NCI-H1930 (cell line): ENCODE measurements at regions not wholly inside any gene's neighbourhood (a gene's known extent, or its start where the extent isn't known, plus 50 kb on each side); places are given as distances from the start of the nearest gene placed in this dataset.
"Not testable (repeated sequence)": the region's sequence is repeated elsewhere in the genome, so short reads cannot be mapped to it uniquely, and the experiment has no call there.

Experiments used
- DNase-seq, 2 experiments: peaks; one replicate each; lab custom pipeline; 2025; lab: John Stamatoyannopoulos, UW

DNA sequence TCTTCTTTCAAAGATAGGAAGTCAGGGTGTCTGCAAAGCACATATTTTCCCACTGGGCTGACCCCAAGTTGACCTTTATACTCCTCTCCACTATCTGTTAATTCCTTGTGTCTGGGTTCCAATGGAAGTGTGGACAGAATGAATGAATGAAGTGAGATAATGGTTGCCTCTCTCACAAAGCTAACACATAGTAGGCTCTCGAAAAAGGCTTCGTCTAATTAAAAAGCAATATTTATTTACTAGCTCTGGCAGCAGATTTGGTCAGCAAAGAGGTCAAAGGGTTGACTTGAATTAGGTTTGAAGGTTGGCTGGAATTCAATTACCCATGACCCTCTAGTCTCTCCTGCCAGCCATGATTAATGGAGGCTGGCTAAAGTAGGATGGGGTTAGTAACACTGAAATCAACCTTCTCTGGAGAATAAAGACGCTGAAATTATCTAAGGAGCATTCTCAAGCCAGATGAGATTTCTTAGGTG, 280.3 kb upstream of the KLF3 start:
- DNase-seq, result no peak

DNA sequence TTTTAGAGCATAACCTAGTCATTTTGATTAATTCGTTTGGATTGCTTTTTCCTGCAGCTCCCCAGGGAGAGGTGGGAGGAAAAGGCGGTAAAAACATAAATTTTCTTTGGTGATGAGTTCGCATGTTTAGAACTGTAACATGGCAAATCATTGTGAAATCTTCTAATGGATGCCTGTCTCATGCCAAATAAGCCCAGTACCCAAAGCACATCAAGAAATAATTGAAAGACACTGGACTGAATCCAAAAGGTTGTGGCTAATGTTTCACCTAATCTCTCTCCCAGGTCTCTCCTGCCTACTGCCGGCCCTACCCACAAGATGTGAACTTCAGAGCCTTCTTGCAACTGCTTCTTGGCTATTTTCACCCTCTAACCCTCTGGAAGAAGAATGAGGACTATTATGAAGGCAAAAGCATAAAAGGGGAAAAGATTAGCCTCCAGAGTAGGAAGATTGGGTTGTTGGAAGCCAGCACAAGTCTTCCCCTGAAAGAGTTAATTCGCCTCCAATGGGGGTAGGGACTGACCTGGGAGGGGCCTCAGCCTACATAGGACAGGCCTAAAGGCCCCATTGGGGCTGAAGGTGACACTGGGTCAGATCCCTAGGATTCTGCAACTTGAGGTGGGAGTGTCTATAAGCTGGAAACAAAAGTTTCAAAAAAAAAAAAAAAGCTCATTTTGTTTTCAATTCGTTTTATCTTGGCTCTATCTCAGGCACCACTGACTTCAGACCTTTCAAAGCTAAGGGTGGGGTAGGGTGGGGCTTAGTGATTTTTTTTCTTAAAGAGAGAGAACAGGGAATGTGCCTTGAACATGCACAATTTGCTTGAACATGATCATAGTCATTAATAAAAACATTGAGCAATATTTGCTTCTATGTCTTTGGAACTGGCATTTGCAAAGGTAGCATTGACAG, 278.6 kb upstream of the KLF3 start:
- DNase-seq, result no peak

DNA sequence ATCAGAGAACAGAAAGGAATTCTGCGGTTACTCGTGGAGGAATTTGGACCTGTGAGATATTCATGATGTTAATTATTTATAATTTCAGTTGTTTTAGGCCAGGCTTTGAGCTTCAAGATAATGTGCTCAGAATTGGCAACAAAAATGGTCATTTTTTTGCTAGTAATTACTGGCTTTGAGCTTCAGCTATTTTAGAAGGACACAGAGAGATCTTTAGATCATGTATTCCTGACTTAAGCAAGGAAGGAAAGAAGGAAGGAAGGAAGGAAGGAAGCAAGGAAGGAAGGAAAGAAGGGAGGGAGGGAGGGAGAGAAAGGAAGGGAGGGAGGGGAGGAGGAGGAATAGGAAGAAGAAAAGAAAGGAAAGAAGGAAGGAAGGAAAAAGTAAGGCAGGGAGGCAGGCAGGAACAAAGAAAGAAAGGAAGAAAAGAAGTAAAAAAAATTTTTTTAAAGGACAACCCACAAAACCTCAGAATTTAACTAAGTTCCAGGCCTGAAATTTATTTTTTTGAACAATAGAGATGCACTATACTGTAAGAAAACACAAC, 277.9 kb upstream of the KLF3 start:
- no peak for DNase-seq

DNA sequence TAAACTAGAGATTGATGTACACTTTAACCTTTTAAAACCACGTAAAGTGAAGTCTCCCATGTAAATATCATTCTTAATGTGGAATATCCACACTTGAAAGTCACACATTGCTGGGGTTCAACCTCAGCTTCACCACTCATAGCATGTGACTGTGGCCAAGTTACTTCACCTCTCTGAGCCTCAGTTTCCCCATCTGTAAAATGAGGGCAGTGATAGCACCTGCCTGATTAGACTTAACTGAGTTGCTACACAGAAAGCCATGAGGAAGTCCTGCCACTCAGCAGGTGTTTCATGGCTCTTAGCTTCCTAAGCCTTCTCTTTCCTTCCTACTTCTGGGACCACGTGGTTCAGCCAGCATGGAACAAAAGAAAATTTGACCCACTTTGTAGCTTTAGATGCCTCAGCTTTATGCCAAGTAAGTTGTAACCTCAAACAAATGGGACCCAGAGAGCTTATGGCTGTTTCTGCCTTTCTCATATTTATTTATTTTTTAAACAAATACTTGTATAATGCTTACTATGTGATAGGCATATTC, 277.3 kb upstream of the KLF3 start:
- no peak for DNase-seq

DNA sequence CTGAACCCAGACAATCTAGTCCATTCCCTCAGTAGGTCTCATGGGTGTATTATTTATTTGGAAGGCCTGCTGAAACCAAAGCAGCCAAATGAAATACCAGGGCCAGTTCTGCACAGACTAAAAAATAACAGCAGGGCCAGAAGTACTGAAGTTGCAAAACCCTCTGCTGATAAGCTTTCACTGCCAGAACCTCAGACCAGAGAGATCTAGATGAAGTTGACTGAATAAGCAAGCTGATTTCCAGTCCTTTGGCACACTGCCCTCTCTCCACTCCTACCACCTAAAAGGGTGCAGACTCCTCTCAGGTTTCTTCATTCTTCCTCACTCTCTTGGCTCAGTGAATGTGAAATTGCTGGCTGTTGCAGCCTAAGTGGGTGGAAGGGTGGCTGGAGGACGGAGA, 276.7 kb upstream of the KLF3 start:
- DNase-seq, result no peak

DNA sequence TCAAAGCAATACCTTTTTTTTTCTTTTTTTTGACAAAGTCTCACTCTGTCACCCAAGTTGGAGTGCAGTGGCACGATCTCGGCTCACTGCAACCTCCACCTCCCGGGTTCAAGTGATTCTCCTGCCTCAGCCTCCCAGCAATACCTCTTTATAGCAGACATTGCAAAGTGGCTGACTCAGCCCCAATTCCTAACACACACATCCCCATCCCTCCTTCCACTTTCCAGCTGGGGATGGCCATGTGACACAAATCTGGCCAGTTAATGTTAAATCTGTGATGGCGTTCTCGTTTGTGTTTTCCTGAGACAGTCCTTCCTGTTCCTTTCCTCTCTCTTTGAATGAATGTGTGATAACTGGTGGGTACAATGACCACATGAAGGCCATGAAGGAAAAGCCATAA, 276.2 kb upstream of the KLF3 start:
- DNase-seq, result no peak

DNA sequence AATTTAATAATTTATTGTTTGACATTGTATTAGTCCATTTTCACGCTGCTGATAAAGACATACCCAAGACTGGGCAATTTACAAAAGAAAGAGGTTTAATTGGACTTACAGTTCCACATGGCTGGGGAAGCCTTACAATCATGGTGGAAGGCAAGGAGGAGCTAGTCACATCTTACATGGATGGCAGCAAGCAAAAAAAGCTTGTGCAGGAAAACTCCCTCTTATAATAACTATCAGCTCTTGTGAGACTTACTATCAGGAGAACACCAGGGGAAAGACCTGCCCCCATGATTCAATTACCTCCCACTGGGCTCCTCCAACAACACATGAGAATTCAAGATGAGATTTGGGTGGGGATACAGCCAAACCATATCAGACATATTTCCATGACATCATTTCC, 275.1 kb upstream of the KLF3 start:
- not testable (repeated sequence) for DNase-seq

DNA sequence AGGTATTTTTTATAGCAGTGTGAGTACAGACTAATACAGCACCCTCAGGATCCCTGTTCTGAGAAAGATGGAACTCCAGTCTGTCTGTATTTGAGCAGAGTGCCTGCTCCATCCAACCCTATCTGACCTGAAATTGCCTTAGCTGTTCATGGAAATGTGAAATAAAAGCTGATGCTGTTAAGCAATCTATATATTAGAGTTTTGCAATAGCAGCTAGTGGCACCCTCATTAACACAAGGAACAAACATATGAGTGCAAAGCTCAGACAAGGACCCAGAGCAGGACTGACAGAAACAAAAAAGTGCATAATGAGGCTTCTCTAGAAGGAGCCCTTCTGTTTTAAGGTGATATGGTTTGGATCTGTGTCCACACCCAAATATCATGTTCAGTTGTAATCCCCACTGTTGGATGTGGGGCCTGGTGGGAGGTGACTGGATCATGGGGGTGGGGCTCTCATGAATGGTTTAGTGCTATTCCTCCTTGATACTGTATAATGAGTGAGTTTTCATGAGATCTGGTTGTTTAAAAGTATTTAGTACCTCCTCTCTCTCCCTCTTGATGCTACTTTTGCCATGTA, 272.9 kb upstream of the KLF3 start:
- DNase-seq, result no peak

DNA sequence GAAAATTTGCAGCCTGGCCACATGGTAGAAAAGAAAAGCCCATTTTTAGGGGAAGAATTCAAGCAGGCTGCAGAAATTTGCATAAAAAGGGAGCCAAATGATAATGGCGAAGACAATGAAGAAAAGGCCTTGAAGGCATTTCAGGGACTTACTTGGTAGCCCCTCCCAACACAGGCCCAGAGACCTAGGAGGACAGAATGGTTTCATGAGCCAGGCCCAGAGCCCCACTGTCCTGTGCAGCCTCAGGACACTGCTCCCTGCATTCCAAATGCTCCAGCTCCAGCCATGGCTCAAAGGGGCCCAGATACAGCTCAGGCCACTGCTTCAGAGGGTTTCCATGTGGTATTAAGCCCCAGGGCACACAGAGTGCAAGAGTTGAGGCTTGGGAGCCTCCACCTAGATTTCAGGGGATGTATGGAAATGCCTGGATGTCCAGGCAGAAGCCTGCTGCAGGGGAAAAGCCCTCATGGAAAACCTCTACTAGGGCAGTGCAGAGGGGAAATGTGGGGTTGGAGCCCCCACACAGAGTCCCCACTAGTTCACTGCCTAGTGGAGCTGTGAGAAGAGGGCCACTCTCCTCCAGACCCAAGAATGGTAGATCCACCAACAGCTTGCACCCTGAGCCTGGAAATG, 271.7 kb upstream of the KLF3 start:
- no peak for DNase-seq

DNA sequence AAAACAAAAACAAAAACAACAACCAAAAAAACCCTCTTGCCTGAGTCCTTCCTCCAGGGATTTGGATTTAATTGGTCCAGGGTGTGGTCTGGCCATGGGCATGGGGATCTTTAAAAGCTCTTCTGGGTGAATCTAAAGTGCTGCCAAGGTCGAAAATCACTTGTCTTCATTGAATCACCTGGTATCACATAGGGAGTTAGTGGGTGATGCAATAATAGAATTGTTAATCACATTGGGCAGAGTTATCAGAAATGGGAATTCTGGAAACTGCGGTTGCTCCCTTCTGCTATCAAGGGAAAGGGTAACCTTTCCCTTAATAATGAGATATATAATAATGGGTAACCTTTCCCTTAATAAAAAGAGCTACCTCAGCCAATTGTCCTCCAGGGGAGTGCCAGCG, 267.9 kb upstream of the KLF3 start:
- DNase-seq, result no peak

DNA sequence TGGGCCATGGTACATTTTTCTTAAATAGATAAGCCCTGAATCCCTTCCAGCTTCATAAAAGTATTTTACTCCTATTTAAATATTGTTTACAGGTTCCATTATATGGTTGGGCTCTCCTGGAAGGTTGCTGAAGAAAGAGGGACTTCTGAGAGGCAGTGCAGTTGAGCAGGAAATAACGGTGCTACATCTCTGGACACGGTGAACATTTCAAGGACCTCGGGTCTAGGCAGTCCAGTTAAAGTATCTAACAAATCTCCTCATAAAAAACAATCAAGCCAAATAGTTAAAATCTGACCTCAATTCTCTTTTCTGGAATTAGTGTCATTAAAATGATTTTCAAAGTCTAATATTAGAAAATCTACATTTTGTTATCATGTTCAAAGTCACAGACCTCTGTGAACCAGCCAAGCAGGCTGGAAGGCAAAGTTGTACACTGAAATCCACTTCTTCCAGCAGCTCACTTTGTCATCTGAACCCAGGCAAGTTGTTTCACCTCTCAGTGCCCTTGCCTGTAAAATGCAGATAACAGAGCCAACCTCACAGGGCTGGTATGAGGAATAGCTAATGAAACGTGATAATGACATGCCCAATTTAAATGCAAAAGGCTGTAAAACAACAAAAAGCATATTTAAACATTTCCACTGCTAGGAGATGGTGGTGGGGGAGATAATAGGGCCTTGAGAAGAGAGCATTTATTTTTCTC, 267.0 kb upstream of the KLF3 start:
- no peak for DNase-seq

DNA sequence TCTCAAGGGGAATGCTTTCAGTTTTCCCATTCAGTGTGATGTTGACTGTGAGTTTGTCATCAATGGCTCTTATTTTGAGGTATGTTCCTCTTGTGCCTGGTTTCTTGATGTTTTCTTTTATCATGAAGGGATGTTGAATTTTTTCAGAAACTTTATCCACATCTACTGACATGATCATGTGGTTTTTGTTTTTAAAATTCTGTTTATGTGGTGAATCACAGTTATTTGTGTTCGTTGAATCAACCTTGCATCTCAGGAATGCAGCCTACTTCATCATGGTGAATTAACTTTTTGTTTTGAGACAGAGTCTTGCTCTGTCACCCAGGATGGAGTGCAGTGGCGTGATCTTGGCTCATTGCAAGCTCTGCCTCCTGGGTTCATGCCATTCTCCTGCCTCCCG, 263.1 kb upstream of the KLF3 start:
- no peak for DNase-seq

DNA sequence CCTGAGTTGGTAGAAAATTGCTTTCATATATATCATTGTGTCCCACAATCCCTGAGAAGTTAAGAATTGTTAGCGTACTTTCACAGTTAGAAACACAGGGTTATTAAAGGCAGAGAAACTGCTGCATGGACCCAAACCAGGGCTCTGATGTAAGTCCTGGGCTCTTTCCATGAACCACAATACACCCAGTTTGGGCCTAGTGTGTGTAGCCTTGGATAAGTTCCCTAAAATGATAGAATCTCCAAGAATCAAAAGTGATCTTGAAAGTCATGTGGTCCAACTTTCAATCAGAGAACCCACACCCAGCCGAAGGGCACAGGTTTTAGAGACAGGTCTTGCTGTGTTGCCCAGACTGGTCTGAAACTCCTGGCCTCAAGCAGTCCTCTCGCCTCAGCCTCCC, 257.8 kb upstream of the KLF3 start:
- no peak for DNase-seq

DNA sequence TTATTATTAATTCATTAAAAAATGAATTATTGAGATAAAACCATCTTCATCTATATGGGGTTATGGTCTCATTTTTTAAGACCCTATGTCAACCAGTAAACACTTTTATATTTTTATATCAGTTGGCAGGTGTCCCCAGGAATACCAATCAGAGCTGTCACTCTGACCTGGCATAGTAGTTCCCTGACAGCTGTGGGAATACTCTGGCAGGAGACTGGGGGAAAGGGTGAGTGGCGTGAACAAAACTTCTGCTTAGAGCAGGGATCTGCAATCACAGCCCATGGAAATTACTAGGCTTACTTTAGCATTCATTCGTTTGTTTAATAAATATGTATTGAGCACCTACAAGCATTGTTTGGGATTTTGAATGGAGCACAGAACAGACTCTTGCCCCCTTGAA, 254.1 kb upstream of the KLF3 start:
- DNase-seq, result no peak

DNA sequence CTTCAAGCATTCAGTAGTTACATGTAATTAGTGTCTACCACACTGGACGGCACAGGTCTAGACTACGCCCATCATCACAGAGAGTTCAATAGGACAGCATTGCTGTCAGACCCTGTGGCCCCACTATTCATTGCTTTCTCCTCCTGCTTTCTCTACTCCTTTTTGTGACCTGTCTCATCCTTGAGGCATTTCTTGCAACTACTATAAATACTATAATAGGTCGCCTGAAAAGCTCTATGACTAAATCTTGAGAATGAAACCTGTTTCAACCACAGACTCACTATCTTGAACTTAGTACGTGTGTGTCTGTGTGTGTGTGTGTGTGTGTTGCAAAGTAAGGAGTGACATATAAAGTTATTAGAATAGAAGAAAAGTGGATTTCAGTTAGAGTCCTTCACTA, 252.9 kb upstream of the KLF3 start:
- DNase-seq, result no peak

DNA sequence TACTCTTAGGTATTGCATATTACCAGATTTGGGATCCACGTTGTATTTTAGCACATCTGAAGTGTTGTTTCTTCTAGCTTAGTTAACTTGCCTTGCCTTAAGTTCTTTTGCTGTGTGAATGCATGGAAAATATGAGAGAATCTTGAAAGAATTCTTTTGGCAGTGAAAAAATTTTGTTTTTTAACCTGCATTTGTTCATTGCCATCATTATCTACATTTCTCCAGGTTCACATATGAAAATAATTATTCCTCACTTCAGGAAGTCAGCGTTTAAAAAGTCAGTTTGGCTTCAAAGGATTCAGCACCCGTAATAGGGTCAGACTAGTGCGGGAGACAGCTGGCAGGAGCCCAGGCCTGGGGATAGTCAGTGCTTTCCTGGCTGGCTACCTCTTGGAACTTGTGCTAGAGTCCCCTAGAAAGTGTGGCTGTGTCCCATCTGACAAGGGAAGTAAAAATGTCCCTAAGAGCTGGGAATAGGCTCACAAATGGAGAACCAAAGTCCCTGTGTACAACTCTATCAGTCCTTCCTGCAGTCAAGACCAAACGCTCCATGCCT, 251.9 kb upstream of the KLF3 start:
- no peak for DNase-seq

DNA sequence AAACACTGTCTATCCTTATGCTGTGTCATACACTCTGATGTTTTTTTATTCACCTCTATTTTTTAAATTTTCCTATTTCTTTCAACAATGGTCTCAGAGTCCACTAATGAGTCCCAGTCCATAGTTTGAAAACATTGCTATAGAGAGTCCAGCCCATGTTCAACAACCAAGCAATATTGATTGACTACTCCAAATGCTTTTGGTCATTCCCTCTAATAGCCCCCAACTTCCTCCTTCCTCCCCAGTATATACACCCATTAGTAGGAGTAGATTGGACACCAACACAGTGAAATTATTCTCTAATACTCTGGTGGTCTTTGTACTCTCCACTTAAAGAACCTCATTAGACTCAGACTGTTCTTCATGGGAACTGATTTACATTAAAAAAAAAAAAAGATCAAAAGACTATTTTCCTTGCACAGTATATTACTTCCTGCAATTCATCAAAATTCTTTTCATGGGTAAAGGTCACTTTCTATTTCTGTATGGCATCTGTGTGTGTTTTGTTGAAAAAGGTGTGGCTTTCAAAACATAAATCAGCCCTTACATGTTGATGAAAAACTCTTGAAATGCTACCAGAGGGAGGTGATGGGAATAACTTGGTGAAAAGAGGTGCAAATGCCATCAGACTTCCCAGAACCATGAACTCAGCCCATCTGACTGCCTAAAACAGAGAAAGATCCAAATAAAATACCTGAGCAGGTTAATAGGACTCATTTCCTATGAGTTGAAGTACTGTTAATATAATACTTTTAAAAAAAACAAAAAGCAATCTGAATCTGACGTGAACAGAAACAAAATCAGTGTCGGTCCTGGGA, 250.3 kb upstream of the KLF3 start:
- DNase-seq, result no peak

DNA sequence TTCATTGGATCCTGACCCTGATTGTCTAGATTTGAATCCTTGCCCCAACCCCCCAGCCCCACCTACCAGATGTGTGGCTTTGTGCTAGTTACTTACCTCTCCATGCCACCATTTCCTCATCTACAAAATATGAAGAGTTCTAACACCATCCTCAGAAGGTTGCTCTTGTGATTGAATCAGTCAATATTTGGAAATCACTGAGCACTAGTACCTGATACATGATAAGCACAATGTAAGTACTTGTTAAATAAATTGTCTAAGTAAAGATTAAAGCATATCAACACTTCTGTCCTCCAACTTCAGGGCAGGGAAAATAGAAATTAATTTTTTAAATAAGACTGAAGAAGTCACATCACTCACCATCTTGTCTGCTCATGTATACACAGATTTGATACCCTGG, 249.6 kb upstream of the KLF3 start:
- DNase-seq, result no peak

DNA sequence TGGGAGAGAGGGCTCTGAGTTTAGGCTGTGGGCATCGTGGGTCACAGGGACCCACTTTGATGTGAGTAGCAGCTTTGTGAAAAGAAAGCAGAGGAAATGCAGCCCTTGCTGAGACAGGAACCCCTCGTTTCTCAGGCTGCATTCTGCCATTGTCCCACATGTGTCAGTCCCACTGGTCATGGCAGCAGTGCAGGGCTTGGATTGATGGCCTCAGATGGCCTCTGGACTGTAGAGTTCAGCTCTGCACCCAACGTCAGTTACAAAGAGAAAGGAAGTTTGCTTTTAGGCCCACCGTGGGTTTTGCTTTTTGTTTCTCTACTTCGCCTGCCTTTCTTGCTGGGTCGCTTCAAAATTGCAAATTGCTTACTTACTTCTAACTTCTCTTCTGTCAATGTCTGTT, 248.3 kb upstream of the KLF3 start:
- no peak for DNase-seq

DNA sequence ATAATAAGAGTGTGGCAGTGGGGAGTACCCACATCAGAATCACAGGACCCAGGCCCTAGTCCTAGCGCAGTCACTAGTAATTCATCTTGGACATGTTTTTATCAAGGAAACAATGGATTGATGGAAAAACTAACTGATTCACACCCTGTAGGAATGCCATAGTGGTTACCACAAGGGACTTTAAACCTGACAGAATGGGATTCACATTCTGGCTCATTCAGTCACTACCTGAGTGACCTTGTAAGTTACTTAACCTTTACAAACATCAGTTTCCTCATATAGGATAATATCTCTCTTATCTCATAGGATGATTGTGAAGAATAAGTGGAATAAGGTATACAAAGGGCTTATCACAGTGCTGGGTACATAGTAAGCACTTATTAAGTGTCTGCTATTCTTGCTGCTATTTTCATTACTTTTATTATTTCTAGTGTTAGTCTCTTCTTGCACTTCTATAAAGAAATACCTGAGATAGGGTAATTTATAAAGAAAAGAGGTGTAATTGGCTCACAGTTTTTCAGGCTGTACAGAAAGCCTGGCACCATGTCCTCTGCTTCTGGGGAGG, 247.5 kb upstream of the KLF3 start:
- DNase-seq, result no peak
